Activated CD8-positive, alpha-beta memory T cell treated with anti-CD3 and anti-CD28 coated beads for 24 hours (primary cell): ENCODE measurements at regions not wholly inside any gene's neighbourhood (a gene's known extent, or its start where the extent isn't known, plus 50 kb on each side); places are given as distances from the start of the nearest gene placed in this dataset.
"Not testable (repeated sequence)": the region's sequence is repeated elsewhere in the genome, so short reads cannot be mapped to it uniquely, and the experiment has no call there.

Experiments used
- DNase-seq: peaks from one replicate; pipeline ENCODE4 v3.0.0-alpha.2; 2020

- DNase-seq = no peak
Observed at GRCh38 chr2:146734042-146734820, 1110.6 kb upstream of the ACVR2A start.

- DNase-seq = no peak
Observed at GRCh38 chr2:146730882-146731281, 1113.9 kb upstream of the ACVR2A start.

GRCh38 chr2:146721486-146721885 lies 1123.3 kb upstream of the ACVR2A start:
- no peak for DNase-seq

- DNase-seq = no peak
Observed at GRCh38 chr2:146720170-146720569, 1124.7 kb upstream of the ACVR2A start.

GRCh38 chr2:146716591-146716990 lies 1128.2 kb upstream of the ACVR2A start:
- DNase-seq = no peak

GRCh38 chr2:146709004-146709403 lies 1135.8 kb upstream of the ACVR2A start:
- no peak for DNase-seq

GRCh38 chr2:146701183-146701582 lies 1143.6 kb upstream of the ACVR2A start:
- no peak for DNase-seq

GRCh38 chr2:146697307-146697706 lies 1147.5 kb upstream of the ACVR2A start:
- DNase-seq = no peak

- not testable (repeated sequence) for DNase-seq
Observed at GRCh38 chr2:146696787-146697186, 1148.0 kb upstream of the ACVR2A start.

- no peak for DNase-seq
Observed at GRCh38 chr2:146681991-146682390, 1162.8 kb upstream of the ACVR2A start.

GRCh38 chr2:146678516-146678915 lies 1166.3 kb upstream of the ACVR2A start:
- no peak for DNase-seq

GRCh38 chr2:146677280-146677679 lies 1167.5 kb upstream of the ACVR2A start:
- no peak for DNase-seq

- no peak for DNase-seq
Observed at GRCh38 chr2:146669735-146670134, 1175.1 kb upstream of the ACVR2A start.

GRCh38 chr2:146666340-146666739 lies 1178.5 kb upstream of the ACVR2A start:
- no peak for DNase-seq

- DNase-seq = no peak
Observed at GRCh38 chr2:146665800-146666199, 1179.0 kb upstream of the ACVR2A start.

GRCh38 chr2:146661473-146662096 lies 1183.2 kb upstream of the ACVR2A start:
- no peak for DNase-seq

- DNase-seq = no peak
Observed at GRCh38 chr2:146659976-146660375, 1184.9 kb upstream of the ACVR2A start.

GRCh38 chr2:146652311-146652710 lies 1192.5 kb upstream of the ACVR2A start:
- no peak for DNase-seq

- DNase-seq = no peak
Observed at GRCh38 chr2:146651361-146651760, 1193.5 kb upstream of the ACVR2A start.

GRCh38 chr2:146642066-146642465 lies 1202.8 kb upstream of the ACVR2A start:
- no peak for DNase-seq

- DNase-seq = no peak
Observed at GRCh38 chr2:146634230-146635097, 1210.4 kb upstream of the ACVR2A start.

GRCh38 chr2:146633159-146633558 lies 1211.7 kb upstream of the ACVR2A start:
- no peak for DNase-seq

- no peak for DNase-seq
Observed at GRCh38 chr2:146632707-146633106, 1212.1 kb upstream of the ACVR2A start.
